Endothelial cell of umbilical vein (primary cell): ENCODE measurements at regions not wholly inside any gene's neighbourhood (a gene's known extent, or its start where the extent isn't known, plus 50 kb on each side); places are given as distances from the start of the nearest gene placed in this dataset.

Experiments used
- BruUV-seq: library from RNA; stranded (reverse); fragments of 400-500 nt; replicated peaks from 2 replicates; lab custom pipeline; 2021; lab: Mats Ljungman, UMichigan
- CTCF ChIA-PET: fragments of 300-600, 350-600 bp; sonication (Branson Sonifier 250); formaldehyde crosslinking; loops from one replicate; lab custom pipeline; 2021; ENCODE audit warnings: antibody characterized with exemption, inconsistent platforms; lab: Charles Lee
- POLR2A ChIA-PET: fragments of 300-600, 350-600 bp; sonication (Branson Sonifier 250); formaldehyde crosslinking; loops from one replicate; lab custom pipeline; 2021; ENCODE audit warnings: antibody characterized with exemption, inconsistent platforms; lab: Charles Lee
- DNase-seq: peaks from one replicate; pipeline ENCODE4 v3.0.0-alpha.2; 2011; ENCODE audit warnings: low read depth, low spot score
- FAIRE-seq: peaks from 2 replicates; lab custom pipeline; 2011; peaks lifted over from hg19 to GRCh38; lab: Jason Lieb, UNC
- H2AFZ ChIP-seq: 2 replicates; pipeline ENCODE4 v1.6.0; 2012; ENCODE audit warnings: low read depth, low read length, control low read depth, inconsistent platforms
- H3K27ac ChIP-seq: 2 replicates; pipeline ENCODE4 v1.5.1; 2011; ENCODE audit warnings: low read depth, mild to moderate bottlenecking, control low read depth, low read length, moderate library complexity; ENCODE audit not compliant: insufficient read depth
- H3K27me3 ChIP-seq, 2 experiments: 2 replicates each; pipeline versions ENCODE4 v1.6.0 to v1.6.1; 2011; ENCODE audit warnings: low read length in 2 of 2, mixed read lengths in 1 of 2; ENCODE audit not compliant: control insufficient read depth in 2 of 2, insufficient read depth in 2 of 2
- H3K36me3 ChIP-seq, 2 experiments: 2 replicates in 1 of 2; 3 replicates in 1 of 2; pipeline ENCODE4 v1.5.1; 2011; ENCODE audit warnings: low read length in 2 of 2, mild to moderate bottlenecking in 1 of 2, moderate library complexity in 1 of 2; ENCODE audit not compliant: control insufficient read depth in 2 of 2, insufficient read depth in 2 of 2; ENCODE audit errors: extremely low read depth in 1 of 2
- H3K4me1 ChIP-seq: 3 replicates; pipeline ENCODE4 v1.5.1; 2011; ENCODE audit warnings: mild to moderate bottlenecking, low read length; ENCODE audit not compliant: control insufficient read depth, insufficient read depth; ENCODE audit errors: extremely low read depth
- H3K4me2 ChIP-seq: 2 replicates; pipeline ENCODE4 v1.6.1; 2011; ENCODE audit warnings: low read length, control low read depth, mixed read lengths; ENCODE audit not compliant: insufficient read depth
- H3K4me3 ChIP-seq, 3 experiments: fragments of 200-600 bp in 1 of 3; sonication (generic), shearing (Covaris generic) in 1 of 3; replicated peaks in 1 of 3; 2 replicates each; pipeline ENCODE4 v1.5.1; 2011 to 2016; ENCODE audit warnings: control low read depth in 3 of 3, low read length in 3 of 3, mild to moderate bottlenecking in 2 of 3, inconsistent platforms in 1 of 3, low read depth in 1 of 3, moderate library complexity in 1 of 3; ENCODE audit not compliant: insufficient read depth in 1 of 3
- H3K79me2 ChIP-seq: 2 replicates; pipeline ENCODE4 v1.6.0; 2012; ENCODE audit warnings: low read length, inconsistent platforms; ENCODE audit not compliant: control insufficient read depth, insufficient read depth
- H3K9ac ChIP-seq: replicated peaks from 2 replicates; pipeline ENCODE3; 2011; ENCODE audit warnings: low read length, control low read depth; ENCODE audit not compliant: insufficient read depth; ENCODE audit errors: extremely low read depth
- H3K9me1 ChIP-seq: replicated peaks from 3 replicates; pipeline ENCODE4 v1.6.0; 2011; ENCODE audit warnings: mild to moderate bottlenecking, low read length; ENCODE audit not compliant: control insufficient read depth, insufficient read depth; ENCODE audit errors: extremely low read depth
- H3K9me3 ChIP-seq: replicated peaks from 2 replicates; pipeline ENCODE4 v1.5.1; 2012; ENCODE audit warnings: low read length, inconsistent platforms; ENCODE audit not compliant: control insufficient read depth, insufficient read depth
- H4K20me1 ChIP-seq: replicated peaks from 2 replicates; pipeline ENCODE3; 2011; ENCODE audit warnings: mild to moderate bottlenecking, low read length; ENCODE audit not compliant: control insufficient read depth, insufficient read depth; ENCODE audit errors: extremely low read depth
- CTCF ChIP-seq, 2 donors: IDR thresholded peaks; 1 replicate in 1 of 2; 2 replicates in 1 of 2; pipeline ENCODE4 v1.5.1; 2011; ENCODE audit warnings: low read length in 2 of 2, mild to moderate bottlenecking in 2 of 2, moderate library complexity in 2 of 2, control low read depth in 1 of 2, inconsistent platforms in 1 of 2, low read depth in 1 of 2; ENCODE audit not compliant: insufficient read depth in 1 of 2; ENCODE audit errors: extremely low read depth in 1 of 2
- EZH2 ChIP-seq: IDR thresholded peaks from 2 replicates; pipeline ENCODE4 v1.6.1; 2012; ENCODE audit warnings: borderline replicate concordance, low read depth, mild to moderate bottlenecking, moderate library complexity, low read length, inconsistent platforms; ENCODE audit not compliant: severe bottlenecking
- FOS ChIP-seq: IDR thresholded peaks from 2 replicates; pipeline ENCODE4 v1.6.1; 2011; ENCODE audit warnings: mild to moderate bottlenecking, low read length, moderate library complexity, borderline replicate concordance; ENCODE audit not compliant: insufficient read depth
- GATA2 ChIP-seq: IDR thresholded peaks from 2 replicates; pipeline ENCODE4 v1.7.0; 2011; ENCODE audit warnings: low read depth, mild to moderate bottlenecking, moderate library complexity, mixed read lengths, low read length; ENCODE audit not compliant: insufficient read length, insufficient read depth
- JUN ChIP-seq: IDR thresholded peaks from 2 replicates; pipeline ENCODE4 v1.6.1; 2011; ENCODE audit warnings: borderline replicate concordance, low read depth; ENCODE audit not compliant: insufficient read length, insufficient read depth
- MAX ChIP-seq: IDR thresholded peaks from 2 replicates; pipeline ENCODE4 v1.6.1; 2011; ENCODE audit not compliant: insufficient read depth, insufficient read length
- MYC ChIP-seq: IDR thresholded peaks from one replicate; pipeline ENCODE4 v1.6.1; 2011; ENCODE audit warnings: mild to moderate bottlenecking, low read depth, low read length
- POLR2A ChIP-seq: IDR thresholded peaks from 2 replicates; pipeline ENCODE4 v1.6.1; 2012; ENCODE audit warnings: low read depth, mild to moderate bottlenecking, control low read depth, low read length
- POLR2AphosphoS5 ChIP-seq: IDR thresholded peaks from 2 replicates; pipeline ENCODE4 v1.6.1; 2012; ENCODE audit warnings: low read depth, mild to moderate bottlenecking, control low read depth, low read length, moderate library complexity; ENCODE audit not compliant: insufficient read depth
- dilution Hi-C: fragments of 300-500 bp; cut with MboI; formaldehyde crosslinking; loops from one replicate; pipeline ENCODE4 v1.15.0; 2019; ENCODE audit warnings: low sequenced_read_pairs; ENCODE audit not compliant: extremely low pct_ligation_motif_present
- intact Hi-C: fragments of 100-400 bp; cut with micrococcal nuclease; formaldehyde crosslinking; loops from one replicate; pipeline ENCODE4 v1.10.0; 2022

- H2AFZ ChIP-seq = no peak overlapping the region
- no peak for DNase-seq
- no peak overlapping the region for H3K27ac ChIP-seq
- TF ChIP-seq CTCF (IDR thresholded peaks at IDR 0.05; ENCODE audit: extremely low read depth in 1 of 2, insufficient read depth in 1 of 2, low read depth in 1 of 2, low read length in 2 of 2) (no peak), GATA2 (no peak), JUN (no peak), POLR2AphosphoS5 (no peak), POLR2A (no peak), MAX (no peak), EZH2 (no peak), MYC (no peak), FOS (no peak)
- H3K4me3 ChIP-seq = no peak overlapping the region
- no TSS peak for BruUV-seq
- H3K27me3 ChIP-seq = no peaks in the 10 kb centered on the region
- no peaks in the 10 kb centered on the region for H3K79me2 ChIP-seq
- no peaks in the 10 kb centered on the region for H3K4me1 ChIP-seq
- H3K9me3 ChIP-seq = no peaks in the 10 kb centered on the region
- H3K9me1 ChIP-seq = no peaks in the 10 kb centered on the region
- CTCF ChIA-PET = no interaction called here
- no peaks in the 10 kb centered on the region for H3K36me3 ChIP-seq
- dilution Hi-C loops = no loop called here
- no peak for FAIRE-seq
- POLR2A ChIA-PET = no interaction called here
- no peaks in the 10 kb centered on the region for H4K20me1 ChIP-seq
- H3K9ac ChIP-seq = no peak overlapping the region
- no peak overlapping the region for H3K4me2 ChIP-seq
- intact Hi-C loops = no loop called here
These were observed 171.1 kb downstream of the ABCC12 start for GRCh38 chr16:47984669-47985068.
